ENCODE measurements at regions not wholly inside any gene's neighbourhood (a gene's known extent, or its start where the extent isn't known, plus 50 kb on each side); places are given as distances from the start of the nearest gene placed in this dataset.

GRCh38 chr3:21138085-21138484 lies 612.9 kb downstream of the ZNF385D start:
- no peak for DNase-seq

GRCh38 chr3:21132896-21133295 lies 618.1 kb downstream of the ZNF385D start:
- no peak for DNase-seq
- Mint-ChIP-seq H3K4me1 (ENCODE audit: low read depth, unreplicated experiment) (no peaks in the 10 kb centered on the region), H3K9me3 (ENCODE audit: unreplicated experiment) (peaks cover under 1% of the 10 kb centered on the region), H3K27me3 (ENCODE audit: unreplicated experiment) (no peaks in the 10 kb centered on the region), H3K27ac (ENCODE audit: unreplicated experiment) (no peak overlapping the region), H3K36me3 (ENCODE audit: unreplicated experiment) (peaks cover 2% of the 10 kb centered on the region), H3K4me3 (ENCODE audit: unreplicated experiment) (no peak overlapping the region)
- no peak for TF ChIP-seq CTCF (IDR thresholded peaks at IDR 0.05; ENCODE audit: partially characterized antibody, unreplicated experiment)

More at GRCh38 chr3:21138085-21138484, 612.9 kb downstream of the ZNF385D start:
- Mint-ChIP-seq H3K27ac (ENCODE audit: unreplicated experiment) (no peak overlapping the region), H3K36me3 (ENCODE audit: unreplicated experiment) (no peaks in the 10 kb centered on the region), H3K4me3 (ENCODE audit: unreplicated experiment) (no peak overlapping the region), H3K27me3 (ENCODE audit: unreplicated experiment) (no peaks in the 10 kb centered on the region), H3K9me3 (ENCODE audit: unreplicated experiment) (peaks cover 1% of the 10 kb centered on the region), H3K4me1 (ENCODE audit: low read depth, unreplicated experiment) (no peaks in the 10 kb centered on the region)
- no peak for TF ChIP-seq CTCF (IDR thresholded peaks at IDR 0.05; ENCODE audit: partially characterized antibody, unreplicated experiment)

DNA sequence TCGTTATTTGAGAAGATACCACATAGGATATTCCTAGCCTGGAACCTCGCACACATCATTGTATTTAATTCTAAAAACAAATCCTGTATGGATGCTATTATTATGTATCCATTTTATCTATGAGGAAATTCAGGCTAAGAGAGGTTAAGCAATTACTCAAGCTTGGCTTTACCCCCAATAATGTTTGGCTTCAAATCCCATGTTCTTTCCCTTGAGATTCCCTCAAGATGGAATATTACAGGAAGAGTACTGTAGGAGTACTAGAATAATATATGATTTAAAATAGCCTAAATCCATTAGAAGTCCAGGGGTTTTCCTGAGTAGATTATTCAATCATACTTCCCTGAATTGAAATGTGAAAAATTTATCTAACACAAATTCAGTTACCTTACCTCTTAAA lies 630.2 kb downstream of the ZNF385D start:
- Mint-ChIP-seq H3K27me3 (ENCODE audit: unreplicated experiment) (no peaks in the 10 kb centered on the region), H3K27ac (ENCODE audit: unreplicated experiment) (no peak overlapping the region), H3K9me3 (ENCODE audit: unreplicated experiment) (peaks cover 2% of the 10 kb centered on the region), H3K36me3 (ENCODE audit: unreplicated experiment) (peaks cover 4% of the 10 kb centered on the region), H3K4me3 (ENCODE audit: unreplicated experiment) (no peak overlapping the region), H3K4me1 (ENCODE audit: low read depth, unreplicated experiment) (no peaks in the 10 kb centered on the region)
- no peak for TF ChIP-seq CTCF (IDR thresholded peaks at IDR 0.05; ENCODE audit: partially characterized antibody, unreplicated experiment)
- no peak for DNase-seq

GRCh38 chr3:21117370-21117769 lies 633.6 kb downstream of the ZNF385D start:
- DNase-seq, result no peak
- no peaks in the 10 kb centered on the region for H3K27me3 Mint-ChIP-seq (ENCODE audit: unreplicated experiment)
- no peak for TF ChIP-seq CTCF (IDR thresholded peaks at IDR 0.05; ENCODE audit: partially characterized antibody, unreplicated experiment)
- no peak overlapping the region for H3K27ac Mint-ChIP-seq (ENCODE audit: unreplicated experiment)
- H3K4me1 Mint-ChIP-seq (ENCODE audit: low read depth, unreplicated experiment), result no peaks in the 10 kb centered on the region
- peaks cover 5% of the 10 kb centered on the region for H3K9me3 Mint-ChIP-seq (ENCODE audit: unreplicated experiment)
- peaks cover 10% of the 10 kb centered on the region for H3K36me3 Mint-ChIP-seq (ENCODE audit: unreplicated experiment)
- no peak overlapping the region for H3K4me3 Mint-ChIP-seq (ENCODE audit: unreplicated experiment)

DNA sequence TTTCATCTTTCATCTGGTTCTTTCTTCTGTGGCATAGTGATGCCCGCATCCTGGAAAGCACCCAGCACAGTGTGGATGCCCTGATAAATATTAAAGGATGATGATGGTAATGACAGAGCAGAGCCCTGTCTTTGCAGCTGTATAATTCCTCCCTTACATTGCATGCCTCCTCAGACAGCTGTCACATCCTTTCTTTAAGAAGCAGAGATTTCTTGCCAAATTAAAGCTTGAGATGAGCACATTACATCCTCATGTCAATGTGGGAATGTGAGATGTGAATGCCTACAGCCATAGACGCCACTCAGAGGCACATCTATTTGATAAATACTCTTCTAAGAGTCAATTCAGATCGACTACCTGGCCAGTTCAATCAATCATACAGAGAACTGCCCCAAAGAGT lies 642.0 kb downstream of the ZNF385D start:
- Mint-ChIP-seq H3K4me1 (ENCODE audit: low read depth, unreplicated experiment) (peaks cover 7% of the 10 kb centered on the region), H3K4me3 (ENCODE audit: unreplicated experiment) (no peak overlapping the region), H3K27me3 (ENCODE audit: unreplicated experiment) (peaks cover 2% of the 10 kb centered on the region), H3K36me3 (ENCODE audit: unreplicated experiment) (no peaks in the 10 kb centered on the region), H3K9me3 (ENCODE audit: unreplicated experiment) (peaks cover 3% of the 10 kb centered on the region), H3K27ac (ENCODE audit: unreplicated experiment) (no peak overlapping the region)
- DNase-seq, result no peak
- no peak for TF ChIP-seq CTCF (IDR thresholded peaks at IDR 0.05; ENCODE audit: partially characterized antibody, unreplicated experiment)

Data from glutamatergic neuron (in vitro differentiated cells).